ENCODE measurements at regions not wholly inside any gene's neighbourhood (a gene's known extent, or its start where the extent isn't known, plus 50 kb on each side); places are given as distances from the start of the nearest gene placed in this dataset.

DNA sequence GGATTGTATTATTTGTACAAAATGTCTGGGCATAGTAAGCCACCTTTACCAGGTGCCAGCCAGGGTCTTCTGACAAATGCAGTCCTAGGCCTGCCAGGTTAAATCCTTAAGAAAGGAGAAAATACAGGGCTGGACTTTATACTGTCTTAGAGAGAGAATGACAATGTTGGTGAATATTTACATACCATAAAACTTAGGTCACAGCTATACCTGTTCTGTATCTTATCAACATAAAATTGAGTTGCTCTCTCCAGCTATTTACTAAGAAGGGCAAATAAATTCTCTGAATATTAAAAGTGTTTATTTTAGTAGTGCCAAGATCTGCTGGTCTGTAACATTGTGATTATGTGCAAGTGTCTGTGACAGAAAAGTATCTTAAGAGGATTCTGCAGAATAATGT, 971.1 kb downstream of the AACS start:
- TF ChIP-seq MXI1 (conservative IDR thresholded peaks at IDR 0.05; ENCODE audit: poor library complexity, severe bottlenecking) (no peak), EP300 (conservative IDR thresholded peaks at IDR 0.05; ENCODE audit: poor library complexity, severe bottlenecking) (no peak), POLR2AphosphoS5 (IDR thresholded peaks at IDR 0.05) (no peak)
- TF ChIP-seq, protein P1, sequence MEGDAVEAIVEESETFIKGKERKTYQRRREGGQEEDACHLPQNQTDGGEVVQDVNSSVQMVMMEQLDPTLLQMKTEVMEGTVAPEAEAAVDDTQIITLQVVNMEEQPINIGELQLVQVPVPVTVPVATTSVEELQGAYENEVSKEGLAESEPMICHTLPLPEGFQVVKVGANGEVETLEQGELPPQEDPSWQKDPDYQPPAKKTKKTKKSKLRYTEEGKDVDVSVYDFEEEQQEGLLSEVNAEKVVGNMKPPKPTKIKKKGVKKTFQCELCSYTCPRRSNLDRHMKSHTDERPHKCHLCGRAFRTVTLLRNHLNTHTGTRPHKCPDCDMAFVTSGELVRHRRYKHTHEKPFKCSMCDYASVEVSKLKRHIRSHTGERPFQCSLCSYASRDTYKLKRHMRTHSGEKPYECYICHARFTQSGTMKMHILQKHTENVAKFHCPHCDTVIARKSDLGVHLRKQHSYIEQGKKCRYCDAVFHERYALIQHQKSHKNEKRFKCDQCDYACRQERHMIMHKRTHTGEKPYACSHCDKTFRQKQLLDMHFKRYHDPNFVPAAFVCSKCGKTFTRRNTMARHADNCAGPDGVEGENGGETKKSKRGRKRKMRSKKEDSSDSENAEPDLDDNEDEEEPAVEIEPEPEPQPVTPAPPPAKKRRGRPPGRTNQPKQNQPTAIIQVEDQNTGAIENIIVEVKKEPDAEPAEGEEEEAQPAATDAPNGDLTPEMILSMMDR (IDR thresholded peaks at IDR 0.05; ENCODE audit: poor library complexity, severe bottlenecking): no peak
- TF ChIP-seq, protein P2, sequence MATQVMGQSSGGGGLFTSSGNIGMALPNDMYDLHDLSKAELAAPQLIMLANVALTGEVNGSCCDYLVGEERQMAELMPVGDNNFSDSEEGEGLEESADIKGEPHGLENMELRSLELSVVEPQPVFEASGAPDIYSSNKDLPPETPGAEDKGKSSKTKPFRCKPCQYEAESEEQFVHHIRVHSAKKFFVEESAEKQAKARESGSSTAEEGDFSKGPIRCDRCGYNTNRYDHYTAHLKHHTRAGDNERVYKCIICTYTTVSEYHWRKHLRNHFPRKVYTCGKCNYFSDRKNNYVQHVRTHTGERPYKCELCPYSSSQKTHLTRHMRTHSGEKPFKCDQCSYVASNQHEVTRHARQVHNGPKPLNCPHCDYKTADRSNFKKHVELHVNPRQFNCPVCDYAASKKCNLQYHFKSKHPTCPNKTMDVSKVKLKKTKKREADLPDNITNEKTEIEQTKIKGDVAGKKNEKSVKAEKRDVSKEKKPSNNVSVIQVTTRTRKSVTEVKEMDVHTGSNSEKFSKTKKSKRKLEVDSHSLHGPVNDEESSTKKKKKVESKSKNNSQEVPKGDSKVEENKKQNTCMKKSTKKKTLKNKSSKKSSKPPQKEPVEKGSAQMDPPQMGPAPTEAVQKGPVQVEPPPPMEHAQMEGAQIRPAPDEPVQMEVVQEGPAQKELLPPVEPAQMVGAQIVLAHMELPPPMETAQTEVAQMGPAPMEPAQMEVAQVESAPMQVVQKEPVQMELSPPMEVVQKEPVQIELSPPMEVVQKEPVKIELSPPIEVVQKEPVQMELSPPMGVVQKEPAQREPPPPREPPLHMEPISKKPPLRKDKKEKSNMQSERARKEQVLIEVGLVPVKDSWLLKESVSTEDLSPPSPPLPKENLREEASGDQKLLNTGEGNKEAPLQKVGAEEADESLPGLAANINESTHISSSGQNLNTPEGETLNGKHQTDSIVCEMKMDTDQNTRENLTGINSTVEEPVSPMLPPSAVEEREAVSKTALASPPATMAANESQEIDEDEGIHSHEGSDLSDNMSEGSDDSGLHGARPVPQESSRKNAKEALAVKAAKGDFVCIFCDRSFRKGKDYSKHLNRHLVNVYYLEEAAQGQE (IDR thresholded peaks at IDR 0.05; ENCODE audit: borderline replicate concordance): no peak
